HG02973 (cell line): ENCODE measurements at regions not wholly inside any gene's neighbourhood (a gene's known extent, or its start where the extent isn't known, plus 50 kb on each side); places are given as distances from the start of the nearest gene placed in this dataset.
A peak's percentile ranks its signal among the peaks of the same experiment; 100 is the strongest.

Source experiments
- ATAC-seq: cut with Tn5 transposase; IDR thresholded peaks from one replicate; pipeline ENCODE4 v1.9.1; 2021; ENCODE audit warnings: moderate library complexity; ENCODE audit not compliant: unreplicated experiment

DNA sequence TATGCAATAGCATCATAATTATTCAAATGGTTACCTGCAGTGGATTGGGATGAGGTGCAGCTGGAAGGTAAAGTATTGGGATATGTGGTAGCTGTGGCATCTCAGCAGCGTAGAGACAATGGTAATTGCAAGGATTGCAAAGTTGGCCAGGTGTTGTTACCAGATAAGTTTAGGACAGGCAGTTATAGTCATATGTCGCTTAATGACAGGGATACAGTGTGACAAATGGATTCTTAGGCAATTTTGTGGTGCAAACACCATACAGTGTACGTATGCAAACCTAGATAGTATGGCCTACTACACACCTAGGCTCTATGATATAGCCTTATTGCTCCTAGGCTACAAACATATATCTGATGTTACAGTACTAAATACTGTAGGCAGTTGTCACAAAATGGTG lies 163.5 kb upstream of the LYZL2 start:
- no peak for ATAC-seq

- no peak for ATAC-seq
Measured at GRCh38 chr10:30792025-30792424, 162.5 kb upstream of the LYZL2 start.

GRCh38 chr10:30791197-30791611 lies 161.7 kb upstream of the LYZL2 start:
- no peak for ATAC-seq

- no peak for ATAC-seq
Measured at GRCh38 chr10:30789806-30790205, 160.3 kb upstream of the LYZL2 start.

DNA sequence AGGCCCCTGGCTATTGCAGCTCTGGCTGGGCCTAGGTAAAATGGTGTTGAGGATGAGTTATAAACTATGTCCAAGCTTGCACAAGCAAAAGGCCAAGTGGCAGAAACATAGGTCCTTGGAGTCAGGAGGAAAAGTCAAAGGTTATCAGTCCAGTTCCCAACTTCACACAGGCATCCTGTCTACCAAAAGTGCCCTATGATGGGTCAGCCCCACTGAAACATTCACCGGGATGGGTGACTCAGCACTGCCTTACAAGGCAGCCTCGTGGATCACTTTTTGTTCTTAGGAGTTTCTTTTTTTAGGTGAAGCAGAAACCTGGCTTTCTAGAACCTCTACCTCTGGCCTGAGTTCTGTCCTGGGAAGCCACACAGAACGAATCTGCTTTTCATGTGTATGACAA lies 158.8 kb upstream of the LYZL2 start:
- ATAC-seq = no peak

DNA sequence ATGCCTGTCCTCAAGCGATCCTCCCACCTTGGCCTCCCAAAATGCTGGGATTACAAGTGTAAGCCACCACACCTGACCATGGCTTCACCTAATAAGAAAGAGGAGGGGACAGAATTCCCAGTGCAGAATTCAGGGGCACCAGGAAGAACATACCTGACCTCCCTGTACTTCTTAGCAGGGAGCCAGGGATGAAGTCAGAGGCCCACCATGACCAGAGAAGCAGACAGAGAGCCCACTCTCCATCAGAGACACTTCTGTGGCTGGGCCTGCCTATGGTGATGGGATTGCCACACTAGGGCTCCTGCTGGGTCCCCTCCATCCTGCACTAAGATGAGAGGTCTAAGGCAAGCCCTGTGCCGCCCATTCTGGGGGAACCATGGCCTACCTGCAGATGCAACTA lies 157.4 kb upstream of the LYZL2 start:
- ATAC-seq = no peak

GRCh38 chr10:30786131-30786530 lies 156.6 kb upstream of the LYZL2 start:
- no peak for ATAC-seq

GRCh38 chr10:30784897-30785605 lies 155.5 kb upstream of the LYZL2 start:
- no peak for ATAC-seq

GRCh38 chr10:30784524-30784896 lies 155.0 kb upstream of the LYZL2 start:
- ATAC-seq = no peak

DNA sequence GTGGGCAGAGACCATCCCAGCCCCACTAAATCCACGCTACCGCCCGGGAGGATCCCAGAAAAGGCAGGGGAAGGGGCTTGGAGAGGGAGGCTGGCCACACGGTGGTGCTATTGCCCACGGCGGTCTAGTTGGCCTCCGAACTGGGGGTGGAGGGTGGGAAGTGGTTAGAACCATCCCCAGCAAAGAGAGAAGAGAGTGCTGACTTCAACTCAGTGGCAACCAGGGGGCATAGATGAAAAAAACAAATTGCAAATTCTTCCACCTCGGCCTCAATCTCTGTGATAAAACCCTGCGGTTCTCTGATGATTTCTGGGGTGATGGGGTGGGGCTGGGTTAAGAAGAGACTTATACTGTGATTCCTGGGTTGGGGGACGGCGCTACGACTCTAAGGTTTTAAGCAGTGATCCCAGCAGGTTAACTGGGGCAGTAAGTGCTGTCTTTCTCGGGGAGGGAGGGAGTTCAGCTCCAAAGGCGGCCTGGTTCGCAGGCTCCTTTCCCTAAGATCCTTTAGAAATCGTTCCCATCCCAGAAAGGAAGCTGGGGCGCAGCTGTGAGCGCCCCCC lies 154.5 kb upstream of the LYZL2 start:
- ATAC-seq = no peak

GRCh38 chr10:30782537-30783461 lies 153.2 kb upstream of the LYZL2 start:
- peak; percentile 45 for ATAC-seq

DNA sequence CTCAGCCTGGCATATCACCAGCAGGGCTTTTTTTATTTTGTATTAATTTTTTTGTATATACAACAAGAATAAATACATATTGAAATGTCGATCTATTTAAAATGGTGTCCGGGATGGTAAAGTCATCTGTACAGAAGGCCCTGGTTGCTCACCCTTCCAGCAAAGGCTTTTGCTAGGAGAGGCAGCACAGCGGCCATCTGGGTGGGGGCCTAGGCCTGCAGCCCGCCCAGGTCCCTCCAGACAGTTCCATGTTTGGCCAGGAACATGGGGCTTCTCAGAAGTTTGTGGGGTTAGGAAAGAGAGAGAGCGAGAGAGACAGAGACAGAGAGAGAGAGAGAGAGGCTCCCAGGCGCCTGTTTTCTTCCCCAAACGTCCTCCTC lies 152.6 kb upstream of the LYZL2 start:
- ATAC-seq = no peak

GRCh38 chr10:30781670-30782121 lies 152.1 kb upstream of the LYZL2 start:
- ATAC-seq = no peak

GRCh38 chr10:30778769-30779168 lies 149.2 kb upstream of the LYZL2 start:
- no peak for ATAC-seq

GRCh38 chr10:30775779-30776591 lies 146.4 kb upstream of the LYZL2 start:
- no peak for ATAC-seq

DNA sequence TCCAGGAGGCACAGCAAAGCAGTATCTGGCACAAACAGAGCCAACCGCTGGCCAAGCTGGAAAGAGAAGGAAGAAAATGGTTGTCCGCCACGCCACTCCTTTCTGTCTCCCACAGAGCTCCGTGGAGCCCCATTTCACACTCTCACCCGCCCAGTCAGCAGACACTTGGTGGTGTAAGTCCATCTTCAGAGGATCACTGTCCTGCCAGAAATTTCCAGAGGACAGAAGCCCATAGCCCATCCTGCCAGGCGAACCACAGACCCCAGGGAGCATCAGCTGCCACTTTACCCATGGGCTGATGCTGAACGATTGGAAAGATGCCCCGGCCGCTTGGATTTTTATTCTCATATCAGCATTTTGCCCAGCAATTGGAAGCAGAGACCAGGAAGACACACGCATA lies 144.7 kb upstream of the LYZL2 start:
- no peak for ATAC-seq

DNA sequence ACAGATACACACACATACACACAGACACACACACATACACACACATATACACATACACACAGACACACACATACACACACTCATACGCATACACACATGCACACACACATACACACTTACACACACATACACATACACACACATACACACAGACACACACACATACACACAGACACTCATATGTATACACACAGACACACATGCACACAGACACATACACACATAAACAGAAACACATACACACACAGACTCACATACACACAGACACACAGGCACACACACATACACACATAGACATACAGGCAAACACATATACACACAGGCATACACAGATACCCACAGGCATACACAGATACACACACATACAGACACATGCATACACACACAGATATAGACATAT lies 143.9 kb upstream of the LYZL2 start:
- no peak for ATAC-seq

GRCh38 chr10:30770816-30771215 lies 141.3 kb upstream of the LYZL2 start:
- no peak for ATAC-seq

DNA sequence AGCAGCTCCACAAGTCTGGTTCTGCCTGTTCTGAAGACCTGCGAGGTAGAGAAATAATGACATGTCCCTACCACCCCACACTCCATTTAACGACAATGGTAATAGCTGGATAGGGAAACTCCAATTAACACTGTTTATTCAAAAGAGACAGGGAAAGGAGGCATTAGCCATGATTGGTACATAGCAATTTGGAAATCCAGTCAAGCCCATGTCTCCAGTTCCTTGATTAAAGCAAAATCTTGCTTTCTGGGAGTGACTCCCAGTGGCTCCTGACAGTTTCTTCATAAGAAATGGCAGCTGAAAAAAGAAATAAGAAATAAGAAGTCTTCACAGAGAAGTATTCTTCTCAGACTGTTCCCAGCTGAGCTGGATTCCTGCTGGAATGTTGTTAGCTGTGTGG lies 140.7 kb upstream of the LYZL2 start:
- no peak for ATAC-seq

DNA sequence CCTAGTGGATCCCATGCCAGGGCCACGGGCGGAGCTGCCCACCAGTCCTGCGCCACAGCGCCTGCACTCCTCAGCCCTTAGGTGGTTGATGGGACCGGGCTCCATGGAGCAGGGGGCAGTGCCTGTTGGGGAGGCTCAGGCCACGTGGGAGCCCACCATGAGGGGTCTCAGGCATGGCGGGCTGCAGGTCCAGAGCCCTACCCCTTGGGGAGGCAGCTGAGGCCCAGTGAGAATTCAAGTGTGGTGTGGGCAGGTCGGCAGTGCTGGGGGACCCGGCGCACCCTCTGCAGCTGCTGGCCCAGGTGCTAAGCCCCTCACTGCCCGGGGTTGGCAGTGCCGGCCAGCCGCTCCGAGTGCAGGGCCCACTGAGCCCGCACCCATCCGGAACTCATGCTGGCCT lies 139.8 kb upstream of the LYZL2 start:
- no peak for ATAC-seq

DNA sequence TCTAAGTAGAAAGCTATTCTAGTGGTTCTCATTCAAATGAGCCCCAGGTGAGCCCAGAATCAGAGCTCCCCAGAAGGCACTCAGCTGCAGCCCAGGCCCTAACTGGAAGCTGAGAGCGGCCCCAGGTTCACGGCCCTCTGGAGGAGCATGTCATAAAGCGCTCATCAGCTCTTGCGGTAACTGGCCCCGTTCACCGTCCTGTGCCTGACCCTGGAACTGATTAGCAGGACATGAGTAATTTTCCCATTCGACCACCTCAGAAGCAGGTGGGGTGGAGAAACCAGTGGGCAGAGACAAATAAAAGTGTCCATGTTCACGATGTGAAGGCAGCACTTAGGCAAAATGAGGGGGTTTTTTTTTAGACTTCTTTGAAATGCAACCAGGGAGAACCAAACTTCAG lies 136.1 kb upstream of the LYZL2 start:
- no peak for ATAC-seq
